Endodermal cell (in vitro differentiated cells): ENCODE measurements at regions not wholly inside any gene's neighbourhood (a gene's known extent, or its start where the extent isn't known, plus 50 kb on each side); places are given as distances from the start of the nearest gene placed in this dataset.

Experiments used
- DNase-seq: peaks from one replicate; pipeline ENCODE4 v3.0.0-alpha.2; 2017
- H3K27ac ChIP-seq: 2 replicates; pipeline ENCODE4 v1.5.1; 2013; ENCODE audit warnings: mild to moderate bottlenecking, low read depth, low read length, moderate library complexity
- H3K27me3 ChIP-seq: 2 replicates; pipeline ENCODE4 v1.6.1; 2013; ENCODE audit warnings: mild to moderate bottlenecking, low read length, moderate library complexity; ENCODE audit not compliant: insufficient read depth, control insufficient read depth, poor library complexity, severe bottlenecking
- H3K36me3 ChIP-seq: 2 replicates; pipeline ENCODE4 v1.7.0; 2013; ENCODE audit warnings: mild to moderate bottlenecking, low read length, moderate library complexity; ENCODE audit not compliant: control insufficient read depth, insufficient read depth
- H3K4me1 ChIP-seq: one replicate; pipeline ENCODE4 v1.7.0; 2013; ENCODE audit warnings: low read length; ENCODE audit not compliant: control insufficient read depth, insufficient read depth
- H3K4me3 ChIP-seq: 2 replicates; pipeline ENCODE4 v1.5.1; 2013; ENCODE audit warnings: mild to moderate bottlenecking, low read length, moderate library complexity
- H3K9ac ChIP-seq: 2 replicates; pipeline ENCODE4 v1.6.1; 2013; ENCODE audit warnings: mild to moderate bottlenecking, low read length, moderate library complexity; ENCODE audit not compliant: poor library complexity, severe bottlenecking; ENCODE audit errors: extremely low read depth
- H3K9me3 ChIP-seq: 2 replicates; pipeline ENCODE4 v1.6.1; 2013; ENCODE audit warnings: mild to moderate bottlenecking, low read length, moderate library complexity; ENCODE audit not compliant: control insufficient read depth
- H3K27ac Mint-ChIP-seq: 2 replicates; pipeline ENCODE4 v1.8.0; 2020; ENCODE audit warnings: mixed read lengths
- H3K27me3 Mint-ChIP-seq: 2 replicates; pipeline ENCODE4 v1.8.0; 2021; ENCODE audit warnings: mild to moderate bottlenecking, mixed read lengths; ENCODE audit not compliant: insufficient read depth
- H3K36me3 Mint-ChIP-seq: 2 replicates; pipeline ENCODE4 v1.8.0; 2020; ENCODE audit warnings: low read depth, mixed read lengths
- H3K4me1 Mint-ChIP-seq: 2 replicates; pipeline ENCODE4 v1.8.0; 2020; ENCODE audit warnings: mixed read lengths
- H3K4me3 Mint-ChIP-seq: 2 replicates; pipeline ENCODE4 v1.8.0; 2020; ENCODE audit warnings: mild to moderate bottlenecking, moderate library complexity, mixed read lengths
- H3K9me3 Mint-ChIP-seq: 2 replicates; pipeline ENCODE4 v1.8.0; 2020; ENCODE audit warnings: mild to moderate bottlenecking, mixed read lengths
- WGBS, 2 experiments: methylation state at CpG; one replicate each; pipeline versions ENCODE4 v1.1.5 to v1.1.7; 2013; ENCODE audit warnings: missing lambda C conversion rate in 2 of 2, mixed read lengths in 1 of 2; ENCODE audit not compliant: insufficient coverage in 1 of 2, insufficient read length in 1 of 2; 5-methylcytosine and 5-hydroxymethylcytosine counted together
- TF ChIP-seq, protein P1 (sequence below): fragments of 200-600 bp; sonication (generic); conservative IDR thresholded peaks from 2 replicates; pipeline ENCODE4 v1.5.0; 2021; ENCODE audit warnings: antibody characterized with exemption, mild to moderate bottlenecking

- TF ChIP-seq, protein P1, sequence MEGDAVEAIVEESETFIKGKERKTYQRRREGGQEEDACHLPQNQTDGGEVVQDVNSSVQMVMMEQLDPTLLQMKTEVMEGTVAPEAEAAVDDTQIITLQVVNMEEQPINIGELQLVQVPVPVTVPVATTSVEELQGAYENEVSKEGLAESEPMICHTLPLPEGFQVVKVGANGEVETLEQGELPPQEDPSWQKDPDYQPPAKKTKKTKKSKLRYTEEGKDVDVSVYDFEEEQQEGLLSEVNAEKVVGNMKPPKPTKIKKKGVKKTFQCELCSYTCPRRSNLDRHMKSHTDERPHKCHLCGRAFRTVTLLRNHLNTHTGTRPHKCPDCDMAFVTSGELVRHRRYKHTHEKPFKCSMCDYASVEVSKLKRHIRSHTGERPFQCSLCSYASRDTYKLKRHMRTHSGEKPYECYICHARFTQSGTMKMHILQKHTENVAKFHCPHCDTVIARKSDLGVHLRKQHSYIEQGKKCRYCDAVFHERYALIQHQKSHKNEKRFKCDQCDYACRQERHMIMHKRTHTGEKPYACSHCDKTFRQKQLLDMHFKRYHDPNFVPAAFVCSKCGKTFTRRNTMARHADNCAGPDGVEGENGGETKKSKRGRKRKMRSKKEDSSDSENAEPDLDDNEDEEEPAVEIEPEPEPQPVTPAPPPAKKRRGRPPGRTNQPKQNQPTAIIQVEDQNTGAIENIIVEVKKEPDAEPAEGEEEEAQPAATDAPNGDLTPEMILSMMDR = no peak
- Histone ChIP-seq H3K36me3 (no peaks in the 10 kb centered on the region), H3K27me3 (no peaks in the 10 kb centered on the region), H3K27ac (no peak overlapping the region), H3K9ac (no peak overlapping the region), H3K9me3 (no peaks in the 10 kb centered on the region), H3K4me1 (no peaks in the 10 kb centered on the region), H3K4me3 (no peak overlapping the region)
- no peak overlapping the region for H3K27ac Mint-ChIP-seq
- peaks cover 9% of the 10 kb centered on the region for H3K4me1 Mint-ChIP-seq
- peak; percentile 50 for DNase-seq
- no peak overlapping the region for H3K4me3 Mint-ChIP-seq
- 81 to 86% methylated on average over 9 of the region's 9 CpGs for WGBS, 2 experiments
- H3K9me3 Mint-ChIP-seq = peaks cover 9% of the 10 kb centered on the region
- H3K27me3 Mint-ChIP-seq = peaks cover 1% of the 10 kb centered on the region
- H3K36me3 Mint-ChIP-seq = no peaks in the 10 kb centered on the region
Measured at GRCh38 chr21:39097981-39098380, 85.3 kb downstream of the PSMG1 start.

DNA sequence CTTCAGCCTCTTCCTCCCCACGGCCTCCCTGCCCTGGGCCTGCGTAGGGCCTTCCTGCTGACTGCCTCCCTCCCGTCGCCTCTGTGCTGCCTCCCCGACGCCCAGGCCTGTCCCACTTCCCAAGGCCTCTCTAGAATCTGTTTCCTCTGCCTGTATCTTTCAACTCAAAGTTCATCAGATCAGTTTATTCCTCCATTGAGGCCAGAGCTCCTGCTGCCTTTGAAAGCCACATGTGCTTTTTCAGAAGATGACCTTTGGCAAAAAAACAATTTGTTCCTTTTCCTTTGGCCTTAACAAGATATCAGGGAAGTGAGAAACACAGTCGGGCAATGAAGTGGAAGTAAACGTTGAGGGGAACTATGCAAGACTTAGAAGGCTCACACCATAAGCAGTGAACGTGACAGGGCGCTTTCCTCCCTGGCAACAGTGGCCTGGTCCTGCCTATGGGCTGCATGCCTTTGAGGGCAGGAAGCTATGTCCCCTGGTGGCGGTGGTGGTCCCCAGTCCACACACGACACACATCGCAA is 85.9 kb downstream of the PSMG1 start:
- H3K4me3 ChIP-seq = no peak overlapping the region
- Mint-ChIP-seq H3K4me3 (no peak overlapping the region), H3K27ac (no peak overlapping the region), H3K27me3 (peaks cover 1% of the 10 kb centered on the region), H3K9me3 (peaks cover 9% of the 10 kb centered on the region), H3K36me3 (no peaks in the 10 kb centered on the region), H3K4me1 (peaks cover 9% of the 10 kb centered on the region)
- TF ChIP-seq, protein P1 = peak; percentile 34
- no peak for DNase-seq
- no peaks in the 10 kb centered on the region for H3K27me3 ChIP-seq
- H3K27ac ChIP-seq = no peak overlapping the region
- H3K9ac ChIP-seq = no peak overlapping the region
- H3K9me3 ChIP-seq = no peaks in the 10 kb centered on the region
- no peaks in the 10 kb centered on the region for H3K36me3 ChIP-seq
- H3K4me1 ChIP-seq = no peaks in the 10 kb centered on the region
- WGBS, 2 experiments = 86 to 92% methylated on average over 11 to 13 of the region's 13 CpGs

DNA sequence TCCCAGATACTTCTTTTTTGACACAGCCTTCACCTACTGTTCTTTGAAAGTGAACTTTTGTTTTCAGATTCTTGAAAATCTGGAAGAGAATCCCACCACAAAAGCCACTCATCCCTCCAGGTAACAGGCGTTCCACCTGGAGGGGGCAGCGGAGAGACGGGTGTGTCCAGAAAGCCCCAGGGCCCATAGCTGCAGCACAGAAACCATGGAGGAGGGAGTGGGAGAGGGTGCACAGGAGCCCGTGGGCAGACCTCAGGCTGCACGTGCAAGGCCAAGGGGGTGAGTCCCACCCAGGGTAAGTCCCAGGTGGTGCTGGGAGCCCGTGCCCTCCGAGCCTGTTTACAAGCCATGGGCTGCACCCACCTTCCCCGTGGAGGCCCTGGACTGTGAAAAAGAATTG is 86.5 kb downstream of the PSMG1 start:
- no peak overlapping the region for H3K27ac Mint-ChIP-seq
- peaks cover 9% of the 10 kb centered on the region for H3K9me3 Mint-ChIP-seq
- Histone ChIP-seq H3K9me3 (no peaks in the 10 kb centered on the region), H3K4me3 (no peak overlapping the region), H3K9ac (no peak overlapping the region), H3K4me1 (no peaks in the 10 kb centered on the region), H3K27me3 (no peaks in the 10 kb centered on the region), H3K27ac (no peak overlapping the region), H3K36me3 (no peaks in the 10 kb centered on the region)
- TF ChIP-seq, protein P1 = peak; percentile 75
- no peak overlapping the region for H3K4me3 Mint-ChIP-seq
- H3K36me3 Mint-ChIP-seq = no peaks in the 10 kb centered on the region
- DNase-seq = peak; percentile 87
- H3K27me3 Mint-ChIP-seq = peaks cover 1% of the 10 kb centered on the region
- H3K4me1 Mint-ChIP-seq = peaks cover 9% of the 10 kb centered on the region
- WGBS, 2 experiments = 90 to 91% methylated on average over 5 to 8 of the region's 8 CpGs
